IMR-90 (cell line): ENCODE measurements at regions not wholly inside any gene's neighbourhood (a gene's known extent, or its start where the extent isn't known, plus 50 kb on each side); places are given as distances from the start of the nearest gene placed in this dataset.

Experiments used
- ATAC-seq: fragments of 200-7000 bp; cut with Tn5 transposase; 2 replicates; pipeline ENCODE4 v1.9.1; 2020; ENCODE audit warnings: low read depth, mild to moderate bottlenecking, moderate library complexity
- BruUV-seq: library from RNA; stranded (reverse); fragments of 400-500 nt; replicated peaks from 2 replicates; lab custom pipeline; 2021; lab: Mats Ljungman, UMichigan
- CTCF ChIA-PET: fragments of 300-600 bp; formaldehyde crosslinking; extraction: SDS; loops from one replicate; lab custom pipeline; 2021; ENCODE audit warnings: antibody characterized with exemption; lab: Yijun Ruan, JAX
- POLR2A ChIA-PET: fragments of 300-600 bp; sonication (Branson Sonifier 250); formaldehyde crosslinking; loops from one replicate; lab custom pipeline; 2022; ENCODE audit warnings: antibody characterized with exemption; ENCODE audit not compliant: unreplicated experiment; lab: Charles Lee
- DNase-seq: peaks from one replicate; pipeline ENCODE4 v3.0.0; 2013
- H2AFZ ChIP-seq: replicated peaks from 2 replicates; pipeline ENCODE3; 2013; ENCODE audit warnings: low read length, mild to moderate bottlenecking; ENCODE audit not compliant: poor library complexity
- H2AK5ac ChIP-seq: 2 replicates; pipeline ENCODE4 v1.6.1; 2013; ENCODE audit warnings: low read depth, low read length, inconsistent platforms
- H2AK9ac ChIP-seq: replicated peaks from 2 replicates; pipeline ENCODE3; 2013; ENCODE audit warnings: mild to moderate bottlenecking, low read depth, low read length, moderate library complexity; ENCODE audit not compliant: poor library complexity
- H2BK120ac ChIP-seq: 2 replicates; pipeline ENCODE4 v1.6.1; 2013; ENCODE audit warnings: low read depth, low read length, inconsistent platforms
- H2BK15ac ChIP-seq: 3 replicates; pipeline ENCODE4 v1.6.1; 2013; ENCODE audit warnings: low read depth, low read length, inconsistent platforms
- H2BK20ac ChIP-seq: 2 replicates; pipeline ENCODE4 v1.6.1; 2013; ENCODE audit warnings: low read depth, mild to moderate bottlenecking, inconsistent platforms, low read length, moderate library complexity
- H2BK5ac ChIP-seq: 2 replicates; pipeline ENCODE4 v1.6.1; 2013; ENCODE audit warnings: mild to moderate bottlenecking, low read depth, low read length, inconsistent platforms; ENCODE audit not compliant: poor library complexity, severe bottlenecking
- H3K14ac ChIP-seq: replicated peaks from 2 replicates; pipeline ENCODE4 v1.6.1; 2013; ENCODE audit warnings: low read depth, low read length, inconsistent platforms
- H3K18ac ChIP-seq: 2 replicates; pipeline ENCODE4 v1.6.1; 2013; ENCODE audit warnings: low read depth, low read length, control low read depth
- H3K23ac ChIP-seq: 2 replicates; pipeline ENCODE4 v1.6.1; 2013; ENCODE audit warnings: low read depth, low read length, inconsistent platforms
- H3K27ac ChIP-seq: 2 replicates; pipeline ENCODE4 v1.5.1; 2013; ENCODE audit warnings: mild to moderate bottlenecking, control low read depth, low read length; ENCODE audit not compliant: insufficient read depth
- H3K27me3 ChIP-seq: 2 replicates; pipeline ENCODE4 v1.6.1; 2013; ENCODE audit warnings: low read length; ENCODE audit not compliant: control insufficient read depth, insufficient read depth
- H3K36me3 ChIP-seq: 2 replicates; pipeline ENCODE4 v1.6.1; 2013; ENCODE audit warnings: low read length, mixed read lengths; ENCODE audit not compliant: control insufficient read depth, insufficient read depth
- H3K4ac ChIP-seq: 2 replicates; pipeline ENCODE4 v1.6.1; 2013; ENCODE audit warnings: low read depth, low read length, inconsistent platforms
- H3K4me1 ChIP-seq: 2 replicates; pipeline ENCODE4 v1.6.1; 2013; ENCODE audit warnings: low read length, mixed read lengths; ENCODE audit not compliant: control insufficient read depth, insufficient read depth
- H3K4me2 ChIP-seq: 2 replicates; pipeline ENCODE4 v1.6.1; 2013; ENCODE audit warnings: low read depth, mild to moderate bottlenecking, control low read depth, low read length, moderate library complexity
- H3K4me3 ChIP-seq: 2 replicates; pipeline ENCODE4 v1.5.1; 2013; ENCODE audit warnings: low read depth, mild to moderate bottlenecking, control low read depth, low read length, moderate library complexity; ENCODE audit not compliant: insufficient read depth
- H3K56ac ChIP-seq: 2 replicates; pipeline ENCODE4 v1.6.1; 2013; ENCODE audit warnings: low read length, inconsistent platforms; ENCODE audit not compliant: insufficient read depth; ENCODE audit errors: extremely low read depth
- H3K79me1 ChIP-seq, 2 experiments: 2 replicates each; pipeline ENCODE4 v1.6.1; 2013; ENCODE audit warnings: low read length in 2 of 2, inconsistent platforms in 1 of 2, low read depth in 1 of 2
- H3K9ac ChIP-seq: 2 replicates; pipeline ENCODE4 v1.6.1; 2013; ENCODE audit warnings: low read depth, low read length, control low read depth
- H3K9me1 ChIP-seq: 2 replicates; pipeline ENCODE4 v1.6.1; 2013; ENCODE audit warnings: low read length, inconsistent platforms; ENCODE audit not compliant: insufficient read depth
- H3K9me3 ChIP-seq: 2 replicates; pipeline ENCODE4 v1.6.1; 2013; ENCODE audit warnings: low read length; ENCODE audit not compliant: control insufficient read depth, insufficient read depth
- H4K20me1 ChIP-seq: 2 replicates; pipeline ENCODE4 v1.6.1; 2013; ENCODE audit warnings: low read length, inconsistent platforms; ENCODE audit not compliant: insufficient read depth
- H4K5ac ChIP-seq: 2 replicates; pipeline ENCODE4 v1.6.1; 2013; ENCODE audit warnings: mild to moderate bottlenecking, low read depth, low read length, control low read depth
- H4K8ac ChIP-seq, 2 experiments: 2 replicates each; pipeline ENCODE4 v1.6.1; 2013; ENCODE audit warnings: low read depth in 2 of 2, low read length in 2 of 2, control low read depth in 1 of 2, inconsistent platforms in 1 of 2
- H4K91ac ChIP-seq: 2 replicates; pipeline ENCODE4 v1.6.1; 2013; ENCODE audit warnings: low read depth, low read length, inconsistent platforms; ENCODE audit not compliant: insufficient read depth
- BHLHE40 ChIP-seq: fragments of 150-350 bp; IDR thresholded peaks from 2 replicates; pipeline ENCODE4 v1.6.1; 2016; ENCODE audit warnings: mild to moderate bottlenecking, low read depth, low read length
- CEBPB ChIP-seq: IDR thresholded peaks from 2 replicates; pipeline ENCODE4 v1.6.1; 2012; ENCODE audit warnings: low read depth, low read length, improper control_type of control experiment
- CHD1 ChIP-seq: IDR thresholded peaks from 2 replicates; pipeline ENCODE4 v1.6.1; 2012; ENCODE audit warnings: low read depth, low read length, improper control_type of control experiment
- CTCF ChIP-seq: conservative IDR thresholded peaks from 2 replicates; pipeline ENCODE4 v1.5.1; 2012; ENCODE audit warnings: mild to moderate bottlenecking, low read depth, low read length, improper control_type of control experiment
- FOS ChIP-seq: fragments of 150-350 bp; IDR thresholded peaks from 2 replicates; pipeline ENCODE4 v1.6.1; 2016; ENCODE audit warnings: low read depth, low read length
- MAFK ChIP-seq: IDR thresholded peaks from 2 replicates; pipeline ENCODE4 v1.6.1; 2012; ENCODE audit warnings: low read depth, low read length, improper control_type of control experiment
- MAZ ChIP-seq: IDR thresholded peaks from 2 replicates; pipeline ENCODE4 v1.6.1; 2012; ENCODE audit warnings: low read depth, mild to moderate bottlenecking, low read length, improper control_type of control experiment, moderate library complexity, borderline replicate concordance
- MXI1 ChIP-seq: IDR thresholded peaks from 2 replicates; pipeline ENCODE4 v1.6.1; 2012; ENCODE audit warnings: low read depth, mild to moderate bottlenecking, low read length, moderate library complexity, borderline replicate concordance
- NFE2L2 ChIP-seq: fragments of 150-350 bp; IDR thresholded peaks from 2 replicates; pipeline ENCODE4 v1.6.1; 2016; ENCODE audit warnings: low read depth, mild to moderate bottlenecking, low read length
- POLR2A ChIP-seq: IDR thresholded peaks from 2 replicates; pipeline ENCODE4 v1.6.1; 2012; ENCODE audit warnings: mild to moderate bottlenecking, low read depth, low read length
- RAD21 ChIP-seq: IDR thresholded peaks from 2 replicates; pipeline ENCODE4 v1.6.1; 2012; ENCODE audit warnings: low read length, improper control_type of control experiment
- RCOR1 ChIP-seq: IDR thresholded peaks from 2 replicates; pipeline ENCODE4 v1.6.1; 2012; ENCODE audit warnings: mild to moderate bottlenecking, low read length, improper control_type of control experiment; ENCODE audit not compliant: insufficient replicate concordance
- RFX5 ChIP-seq: IDR thresholded peaks from 2 replicates; pipeline ENCODE4 v1.8.0; 2012; ENCODE audit warnings: low read depth, mild to moderate bottlenecking, low read length, moderate library complexity
- SMC3 ChIP-seq: fragments of 150-350 bp; IDR thresholded peaks from 2 replicates; pipeline ENCODE4 v1.6.1; 2016; ENCODE audit warnings: low read depth, mild to moderate bottlenecking, antibody characterized with exemption, low read length, moderate library complexity
- USF2 ChIP-seq: fragments of 150-350 bp; IDR thresholded peaks from 2 replicates; pipeline ENCODE4 v1.6.1; 2017; ENCODE audit warnings: mild to moderate bottlenecking, antibody characterized with exemption, low read length, low read depth
- WGBS, 2 experiments: methylation state at CpG; one replicate each; pipeline versions ENCODE4 v1.1.5 to v1.1.7; 2013; ENCODE audit warnings: missing lambda C conversion rate in 2 of 2; ENCODE audit not compliant: insufficient read length in 1 of 2; ENCODE audit errors: extremely low coverage in 2 of 2; 5-methylcytosine and 5-hydroxymethylcytosine counted together
- dilution Hi-C: fragments of 300-500 bp; cut with HindIII; formaldehyde crosslinking; loops from one replicate; pipeline ENCODE4 v1.14.3; 2018; ENCODE audit warnings: low sequenced_read_pairs; ENCODE audit not compliant: unreplicated experiment
- in situ Hi-C: fragments of 300-500 bp; cut with MboI; formaldehyde crosslinking; loops from 3 replicates; pipeline ENCODE4 v1.14.3; 2019; ENCODE audit warnings: low sequenced_read_pairs, inconsistent platforms, mixed read lengths
- intact Hi-C: fragments of 100-400 bp; cut with micrococcal nuclease; formaldehyde crosslinking; loops from 2 replicates; pipeline ENCODE4 v1.10.0; 2022

GRCh38 chr1:56028244-56028643, 551.1 kb downstream of the PLPP3 start:
- Histone ChIP-seq H4K8ac (no peak overlapping the region), H3K56ac (no peak overlapping the region), H3K4me1 (no peaks in the 10 kb centered on the region; the same call in 1 of the 2 replicates), H3K9ac (no peak overlapping the region), H2AFZ (no peak overlapping the region), H2AK5ac (no peak overlapping the region), H4K20me1 (no peaks in the 10 kb centered on the region), H3K23ac (no peak overlapping the region), H4K5ac (no peak overlapping the region), H2BK15ac (no peak overlapping the region), H3K4me2 (no peak overlapping the region), H3K4ac (no peak overlapping the region), H3K27me3 (no peaks in the 10 kb centered on the region), H3K18ac (no peak overlapping the region), H2BK120ac (no peak overlapping the region), H2AK9ac (no peak overlapping the region), H3K36me3 (no peaks in the 10 kb centered on the region), H3K4me3 (no peak overlapping the region), H4K91ac (no peak overlapping the region), H3K9me3 (peaks cover 2% of the 10 kb centered on the region; the same call in 1 of the 2 replicates), H2BK5ac (no peak overlapping the region), H3K14ac (no peak overlapping the region), H3K79me1 (no peaks in the 10 kb centered on the region), H3K27ac (no peak overlapping the region), H3K9me1 (no peaks in the 10 kb centered on the region), H2BK20ac (no peak overlapping the region)
- ATAC-seq (no peak), DNase-seq (no peak)
- WGBS, 2 experiments: 100% methylated on average over 1 of the region's 1 CpG; no CpG with 5 or more reads in 1 of the 2 experiments
- dilution Hi-C loops (no loop called here), in situ Hi-C loops (no loop called here), intact Hi-C loops (no loop called here)
- CTCF ChIA-PET: no interaction called here
- BruUV-seq: no TSS peak
- TF ChIP-seq RFX5 (no peak), RAD21 (no peak), POLR2A (no peak), RCOR1 (no peak), USF2 (no peak), CTCF (no peak), MAZ (no peak), CHD1 (no peak), SMC3 (no peak), FOS (no peak), BHLHE40 (no peak), CEBPB (no peak), MAFK (no peak), NFE2L2 (no peak), MXI1 (no peak)
- POLR2A ChIA-PET: no interaction called here
